H9 (cell line): ENCODE measurements at regions not wholly inside any gene's neighbourhood (a gene's known extent, or its start where the extent isn't known, plus 50 kb on each side); places are given as distances from the start of the nearest gene placed in this dataset.

Experiments used
- DNase-seq: peaks from one replicate; pipeline ENCODE4 v3.0.0-alpha.2; 2017
- H2AFZ ChIP-seq: one replicate; pipeline ENCODE4 v1.6.1; 2013; ENCODE audit warnings: mild to moderate bottlenecking, low read length, control low read depth, moderate library complexity
- H2AK5ac ChIP-seq: 2 replicates; pipeline ENCODE4 v1.6.1; 2013; ENCODE audit warnings: low read length, control low read depth, mixed read lengths; ENCODE audit not compliant: insufficient read length
- H2BK120ac ChIP-seq: one replicate; pipeline ENCODE4 v1.6.1; 2013; ENCODE audit warnings: low read depth, mild to moderate bottlenecking, low read length, control low read depth, inconsistent platforms; ENCODE audit not compliant: poor library complexity, severe bottlenecking
- H2BK12ac ChIP-seq: 2 replicates; pipeline ENCODE4 v1.6.1; 2013; ENCODE audit warnings: low read length, control low read depth, mixed read lengths, low read depth; ENCODE audit not compliant: insufficient read length
- H2BK15ac ChIP-seq: 2 replicates; pipeline ENCODE4 v1.6.1; 2013; ENCODE audit warnings: low read depth, low read length, control low read depth
- H2BK20ac ChIP-seq: one replicate; pipeline ENCODE4 v1.6.1; 2013; ENCODE audit warnings: low read depth, mild to moderate bottlenecking, low read length, control low read depth, inconsistent platforms; ENCODE audit not compliant: poor library complexity, severe bottlenecking
- H2BK5ac ChIP-seq: 2 replicates; pipeline ENCODE4 v1.6.1; 2013; ENCODE audit warnings: low read length, control low read depth, mixed read lengths; ENCODE audit not compliant: insufficient read length
- H3K14ac ChIP-seq: 2 replicates; pipeline ENCODE4 v1.6.1; 2013; ENCODE audit warnings: low read length, control low read depth; ENCODE audit not compliant: insufficient read depth
- H3K18ac ChIP-seq: 2 replicates; pipeline ENCODE4 v1.6.1; 2013; ENCODE audit warnings: low read depth, mild to moderate bottlenecking, mixed read lengths, low read length, control low read depth; ENCODE audit not compliant: insufficient read length
- H3K23ac ChIP-seq: 2 replicates; pipeline ENCODE4 v1.6.1; 2013; ENCODE audit warnings: low read length, control low read depth, mixed read lengths, low read depth; ENCODE audit not compliant: insufficient read length
- H3K23me2 ChIP-seq: 2 replicates; pipeline ENCODE4 v1.6.1; 2013; ENCODE audit warnings: low read depth, mild to moderate bottlenecking, mixed read lengths, low read length, control low read depth; ENCODE audit not compliant: insufficient read length, poor library complexity, severe bottlenecking
- H3K27ac ChIP-seq: 2 replicates; pipeline ENCODE4 v1.5.1; 2013; ENCODE audit warnings: low read length, control low read depth, mixed read lengths, low read depth; ENCODE audit not compliant: insufficient read length
- H3K27me3 ChIP-seq: 2 replicates; pipeline ENCODE4 v1.6.1; 2013; ENCODE audit warnings: low read length, control low read depth, inconsistent platforms; ENCODE audit not compliant: insufficient read depth
- H3K4ac ChIP-seq: 2 replicates; pipeline ENCODE4 v1.6.1; 2013; ENCODE audit warnings: low read depth, mild to moderate bottlenecking, control low read depth, inconsistent platforms, low read length, moderate library complexity
- H3K4me1 ChIP-seq: 2 replicates; pipeline ENCODE4 v1.6.1; 2013; ENCODE audit warnings: low read length, control low read depth, inconsistent platforms; ENCODE audit not compliant: insufficient read depth
- H3K4me2 ChIP-seq: 2 replicates; pipeline ENCODE4 v1.6.1; 2013; ENCODE audit warnings: low read length, control low read depth, mixed read lengths; ENCODE audit not compliant: insufficient read length, insufficient read depth
- H3K56ac ChIP-seq: 2 replicates; pipeline ENCODE4 v1.6.1; 2013; ENCODE audit warnings: low read depth, mild to moderate bottlenecking, mixed read lengths, low read length, control low read depth; ENCODE audit not compliant: insufficient read length
- H3K79me1 ChIP-seq: 2 replicates; pipeline ENCODE4 v1.6.1; 2013; ENCODE audit warnings: low read depth, mild to moderate bottlenecking, moderate library complexity, low read length, control low read depth, inconsistent platforms; ENCODE audit not compliant: insufficient read depth, poor library complexity, severe bottlenecking
- H3K79me2 ChIP-seq: 2 replicates; pipeline ENCODE4 v1.6.1; 2013; ENCODE audit warnings: low read length, control low read depth, inconsistent platforms; ENCODE audit not compliant: insufficient read depth
- H3K9ac ChIP-seq: 2 replicates; pipeline ENCODE4 v1.6.1; 2013; ENCODE audit warnings: low read length, control low read depth, mixed read lengths; ENCODE audit not compliant: insufficient read length; ENCODE audit errors: extremely low read depth
- H3K9me3 ChIP-seq: one replicate; pipeline ENCODE4 v1.6.1; 2013; ENCODE audit warnings: low read depth, low read length, inconsistent platforms; ENCODE audit not compliant: control insufficient read depth
- H3T11ph ChIP-seq: one replicate; pipeline ENCODE4 v1.6.1; 2013; ENCODE audit warnings: mild to moderate bottlenecking, low read length, control low read depth, inconsistent platforms
- H4K20me1 ChIP-seq: one replicate; pipeline ENCODE4 v1.6.1; 2013; ENCODE audit not compliant: control insufficient read depth, insufficient read length, insufficient read depth
- H4K5ac ChIP-seq: 2 replicates; pipeline ENCODE4 v1.6.1; 2013; ENCODE audit warnings: low read depth, mild to moderate bottlenecking, mixed read lengths, low read length, control low read depth; ENCODE audit not compliant: insufficient read length
- H4K8ac ChIP-seq: replicated peaks from 2 replicates; pipeline ENCODE4 v1.6.1; 2013; ENCODE audit warnings: low read length, control low read depth, mixed read lengths, low read depth; ENCODE audit not compliant: insufficient read length
- H4K91ac ChIP-seq: 2 replicates; pipeline ENCODE4 v1.6.1; 2013; ENCODE audit warnings: low read depth, mild to moderate bottlenecking, moderate library complexity, mixed read lengths, low read length, control low read depth; ENCODE audit not compliant: insufficient read length
- H3K27ac Mint-ChIP-seq, 3 experiments: 2 replicates in 2 of 3; 3 replicates in 1 of 3; pipeline ENCODE4 v1.8.0; 2020 to 2021; ENCODE audit warnings: mixed read lengths in 3 of 3, mild to moderate bottlenecking in 1 of 3, moderate library complexity in 1 of 3
- H3K27me3 Mint-ChIP-seq: 2 replicates; pipeline ENCODE4 v1.8.0; 2021; ENCODE audit warnings: low read depth, mild to moderate bottlenecking, moderate library complexity, mixed read lengths
- H3K36me3 Mint-ChIP-seq, 3 experiments: 2 replicates in 2 of 3; 3 replicates in 1 of 3; pipeline ENCODE4 v1.8.0; 2020 to 2021; ENCODE audit warnings: low read depth in 3 of 3, mixed read lengths in 3 of 3; ENCODE audit not compliant: insufficient read depth in 1 of 3
- H3K4me1 Mint-ChIP-seq, 2 experiments: 2 replicates each; pipeline ENCODE4 v1.8.0; 2020; ENCODE audit warnings: mixed read lengths in 2 of 2
- H3K4me3 Mint-ChIP-seq, 2 experiments: 2 replicates in 1 of 2; 3 replicates in 1 of 2; pipeline ENCODE4 v1.8.0; 2020 to 2021; ENCODE audit warnings: mild to moderate bottlenecking in 2 of 2, mixed read lengths in 2 of 2, moderate library complexity in 1 of 2
- H3K9me3 Mint-ChIP-seq, 2 experiments: 2 replicates in 1 of 2; 3 replicates in 1 of 2; pipeline ENCODE4 v1.8.0; 2020; ENCODE audit warnings: mild to moderate bottlenecking in 2 of 2, mixed read lengths in 2 of 2, moderate library complexity in 1 of 2
- WGBS: extraction: QIAGEN DNeasy Blood & Tissue Kit; methylation state at CpG from one replicate; pipeline ENCODE4 v1.1.7; 2013; ENCODE audit warnings: missing lambda C conversion rate, low lambda C conversion rate, mixed read lengths; ENCODE audit not compliant: insufficient read length; ENCODE audit errors: extremely low coverage; 5-methylcytosine and 5-hydroxymethylcytosine counted together
- TF ChIP-seq, protein P1 (sequence below): fragments of 200-600 bp; sonication (generic); conservative IDR thresholded peaks from 3 replicates; pipeline ENCODE4 v1.8.0; 2021; ENCODE audit warnings: antibody characterized with exemption, mild to moderate bottlenecking

DNA sequence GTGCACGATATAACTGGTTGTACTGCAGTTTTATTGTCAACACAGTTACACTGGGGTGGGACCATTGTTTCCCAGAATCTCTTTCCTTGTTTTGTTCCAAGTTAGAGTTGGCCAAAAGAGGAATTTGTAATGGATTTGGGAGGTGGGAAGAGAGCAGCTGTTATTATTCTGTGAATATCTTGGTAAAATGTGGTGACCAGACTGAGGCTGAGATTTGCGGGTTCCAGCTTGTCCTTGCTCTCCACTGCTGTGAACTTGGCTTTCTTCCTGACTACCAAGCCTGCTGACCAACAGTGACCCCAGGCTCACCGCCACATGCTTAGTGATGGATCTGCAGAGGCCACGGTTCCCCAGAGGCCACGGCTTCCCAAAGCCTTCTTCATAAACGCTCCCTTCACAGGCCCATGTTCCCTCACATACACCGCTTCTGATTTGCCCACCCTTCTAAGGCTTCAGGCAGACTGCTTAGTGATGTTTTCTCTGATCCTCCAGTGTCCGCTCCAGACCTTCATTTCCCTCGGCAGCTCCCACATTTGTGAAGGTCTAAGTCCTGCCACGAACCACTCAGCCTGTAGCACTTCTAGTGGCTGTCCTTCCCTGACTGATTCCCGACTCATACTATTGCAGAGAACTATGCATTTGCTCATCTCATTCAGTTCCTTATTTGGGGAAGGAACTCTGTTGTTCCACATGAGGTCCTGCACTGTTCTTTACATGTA, 525.5 kb upstream of the RGMA start:
- no peak overlapping the region for H4K91ac ChIP-seq
- H3K23me2 ChIP-seq, result no peaks in the 10 kb centered on the region
- H3K9me3 Mint-ChIP-seq, result no peaks in the 10 kb centered on the region
- no peaks in the 10 kb centered on the region for H3K9me3 ChIP-seq
- H3K27ac Mint-ChIP-seq, result no peak overlapping the region
- no peak overlapping the region for H3K14ac ChIP-seq
- no peak overlapping the region for H3K4ac ChIP-seq
- H3K4me1 ChIP-seq, result no peaks in the 10 kb centered on the region
- no peak overlapping the region for H3K23ac ChIP-seq
- no peak overlapping the region for H2BK120ac ChIP-seq
- H4K8ac ChIP-seq, result no peak overlapping the region
- no peak overlapping the region for H2BK20ac ChIP-seq
- no peak overlapping the region for H2AFZ ChIP-seq
- no peaks in the 10 kb centered on the region for H3K27me3 Mint-ChIP-seq
- H3K36me3 Mint-ChIP-seq, result no peaks in the 10 kb centered on the region
- no peak overlapping the region for H3K4me2 ChIP-seq
- TF ChIP-seq, protein P1, sequence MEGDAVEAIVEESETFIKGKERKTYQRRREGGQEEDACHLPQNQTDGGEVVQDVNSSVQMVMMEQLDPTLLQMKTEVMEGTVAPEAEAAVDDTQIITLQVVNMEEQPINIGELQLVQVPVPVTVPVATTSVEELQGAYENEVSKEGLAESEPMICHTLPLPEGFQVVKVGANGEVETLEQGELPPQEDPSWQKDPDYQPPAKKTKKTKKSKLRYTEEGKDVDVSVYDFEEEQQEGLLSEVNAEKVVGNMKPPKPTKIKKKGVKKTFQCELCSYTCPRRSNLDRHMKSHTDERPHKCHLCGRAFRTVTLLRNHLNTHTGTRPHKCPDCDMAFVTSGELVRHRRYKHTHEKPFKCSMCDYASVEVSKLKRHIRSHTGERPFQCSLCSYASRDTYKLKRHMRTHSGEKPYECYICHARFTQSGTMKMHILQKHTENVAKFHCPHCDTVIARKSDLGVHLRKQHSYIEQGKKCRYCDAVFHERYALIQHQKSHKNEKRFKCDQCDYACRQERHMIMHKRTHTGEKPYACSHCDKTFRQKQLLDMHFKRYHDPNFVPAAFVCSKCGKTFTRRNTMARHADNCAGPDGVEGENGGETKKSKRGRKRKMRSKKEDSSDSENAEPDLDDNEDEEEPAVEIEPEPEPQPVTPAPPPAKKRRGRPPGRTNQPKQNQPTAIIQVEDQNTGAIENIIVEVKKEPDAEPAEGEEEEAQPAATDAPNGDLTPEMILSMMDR, result no peak
- no peak overlapping the region for H2BK5ac ChIP-seq
- no peak overlapping the region for H3K56ac ChIP-seq
- H3K9ac ChIP-seq, result no peak overlapping the region
- H3K18ac ChIP-seq, result no peak overlapping the region
- peaks cover 4 to 11% of the 10 kb centered on the region in 2 experiments for H3K4me1 Mint-ChIP-seq
- H2BK15ac ChIP-seq, result no peak overlapping the region
- H3K27me3 ChIP-seq, result no peaks in the 10 kb centered on the region
- no peaks in the 10 kb centered on the region for H3K79me1 ChIP-seq
- H4K5ac ChIP-seq, result no peak overlapping the region
- H2BK12ac ChIP-seq, result no peak overlapping the region
- WGBS, result no CpG with 5 or more reads among the region's 11 CpGs
- no peak overlapping the region for H3K4me3 Mint-ChIP-seq
- H3T11ph ChIP-seq, result no peak overlapping the region
- no peaks in the 10 kb centered on the region for H3K79me2 ChIP-seq
- H4K20me1 ChIP-seq, result no peaks in the 10 kb centered on the region
- H3K27ac ChIP-seq, result no peak overlapping the region
- no peak overlapping the region for H2AK5ac ChIP-seq
- DNase-seq, result no peak
